CD4-positive, alpha-beta T cell treated with Interleukin-15 for 4 hours (primary cell): ENCODE measurements at regions not wholly inside any gene's neighbourhood (a gene's known extent, or its start where the extent isn't known, plus 50 kb on each side); places are given as distances from the start of the nearest gene placed in this dataset.

Experiments
- DNase-seq: peaks from one replicate; pipeline ENCODE4 v3.0.0-alpha.2; 2020; ENCODE audit warnings: low spot score

GRCh38 chr10:65291286-65291685 is 1634.5 kb upstream of the LRRTM3 start:
- no peak for DNase-seq

DNA sequence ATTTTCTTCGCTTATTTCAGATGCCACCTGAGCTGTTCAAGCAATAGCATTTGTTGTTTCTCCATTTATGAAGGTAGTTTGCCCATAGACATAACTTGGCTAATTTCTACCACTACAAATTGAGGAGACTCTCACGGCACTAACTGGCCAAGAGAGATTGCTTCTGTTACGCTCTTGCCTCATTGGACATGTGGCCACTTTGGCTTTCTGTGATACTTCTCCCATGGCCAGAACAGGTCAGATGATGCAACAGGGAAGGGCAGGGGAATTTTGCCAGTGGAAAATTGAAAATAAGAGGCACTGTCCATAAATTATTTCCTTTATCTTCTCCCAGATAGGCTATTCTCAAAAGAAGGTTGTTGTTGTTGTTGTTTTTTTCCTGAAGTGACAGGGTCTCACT is 1633.3 kb upstream of the LRRTM3 start:
- DNase-seq: no peak

GRCh38 chr10:65294329-65294728 is 1631.5 kb upstream of the LRRTM3 start:
- no peak for DNase-seq

GRCh38 chr10:65301181-65301580 is 1624.7 kb upstream of the LRRTM3 start:
- DNase-seq: no peak

DNA sequence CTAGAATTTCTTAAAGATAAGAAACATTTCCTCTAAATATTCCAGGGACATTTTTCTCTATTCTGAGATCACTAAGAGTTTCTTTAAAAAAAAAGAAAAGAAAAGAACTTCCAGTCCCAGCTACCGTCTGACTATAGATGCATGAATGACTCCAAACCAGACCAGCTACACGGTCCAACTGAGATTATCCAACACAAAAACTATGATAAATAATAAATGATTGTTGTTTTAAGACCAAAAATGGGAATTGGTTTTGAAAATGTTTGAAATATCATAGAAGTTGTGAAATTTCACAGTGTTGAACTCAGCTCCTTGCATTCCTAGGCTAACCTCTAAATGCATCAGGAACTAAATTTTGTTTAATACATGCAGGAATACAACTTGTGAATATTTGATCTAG is 1619.6 kb upstream of the LRRTM3 start:
- no peak for DNase-seq

- no peak for DNase-seq
These were observed 1613.0 kb upstream of the LRRTM3 start for GRCh38 chr10:65312876-65313275.

DNA sequence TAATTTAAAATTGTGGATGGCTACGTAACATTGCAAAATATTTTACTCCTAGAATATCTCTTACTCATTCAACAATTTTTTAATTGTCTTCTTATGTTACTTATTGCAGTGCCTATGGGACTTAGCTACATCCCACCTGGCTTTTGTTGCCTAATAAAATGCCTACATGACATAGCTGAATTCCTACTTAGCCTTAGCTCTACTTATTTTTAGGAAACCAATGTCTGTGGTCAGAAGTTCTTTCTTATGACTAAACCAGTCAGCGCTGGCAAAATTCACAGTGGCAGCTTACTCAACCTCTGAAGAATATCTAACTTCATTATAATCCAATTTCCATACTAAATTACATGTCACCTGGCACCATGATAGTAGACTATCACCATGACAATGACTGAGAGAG is 1612.4 kb upstream of the LRRTM3 start:
- DNase-seq: no peak

DNA sequence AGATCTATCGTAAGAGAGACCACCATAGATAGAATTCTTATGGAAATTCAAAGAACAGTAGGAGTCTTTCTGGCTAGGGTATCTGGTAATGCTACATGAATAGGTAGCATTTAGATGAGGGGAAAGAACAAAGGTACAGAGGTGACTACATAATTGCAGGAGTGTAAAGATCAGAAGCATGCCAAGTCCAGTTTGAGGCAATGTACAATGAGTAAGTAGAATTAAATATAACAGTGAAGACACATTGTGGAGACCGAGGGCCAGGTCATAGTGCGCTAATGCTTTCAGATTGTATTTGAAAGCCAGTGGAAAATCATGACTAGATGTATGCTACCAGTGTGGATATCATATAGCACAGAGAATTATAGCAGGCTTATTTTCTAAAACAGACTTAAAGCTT is 1611.6 kb upstream of the LRRTM3 start:
- DNase-seq: no peak

DNA sequence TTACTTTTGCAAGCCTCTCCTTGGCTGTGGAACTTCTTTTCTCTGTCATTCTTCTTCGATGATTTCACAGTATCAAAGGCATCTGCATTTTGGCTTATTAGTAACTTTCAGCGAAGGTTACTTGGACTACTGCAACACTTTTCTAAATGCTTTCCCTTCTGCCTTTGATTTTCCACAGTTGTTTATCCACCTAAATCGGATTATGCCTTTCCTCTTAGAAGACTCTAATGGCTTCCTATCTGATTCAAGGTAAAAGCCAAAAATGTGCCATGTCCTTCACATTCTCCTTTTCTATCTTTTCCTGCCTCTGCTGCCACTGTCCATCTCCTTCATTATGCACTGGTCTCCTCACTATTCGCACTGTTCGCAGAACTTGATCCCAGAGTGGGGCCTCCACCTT is 1606.3 kb upstream of the LRRTM3 start:
- DNase-seq: no peak

DNA sequence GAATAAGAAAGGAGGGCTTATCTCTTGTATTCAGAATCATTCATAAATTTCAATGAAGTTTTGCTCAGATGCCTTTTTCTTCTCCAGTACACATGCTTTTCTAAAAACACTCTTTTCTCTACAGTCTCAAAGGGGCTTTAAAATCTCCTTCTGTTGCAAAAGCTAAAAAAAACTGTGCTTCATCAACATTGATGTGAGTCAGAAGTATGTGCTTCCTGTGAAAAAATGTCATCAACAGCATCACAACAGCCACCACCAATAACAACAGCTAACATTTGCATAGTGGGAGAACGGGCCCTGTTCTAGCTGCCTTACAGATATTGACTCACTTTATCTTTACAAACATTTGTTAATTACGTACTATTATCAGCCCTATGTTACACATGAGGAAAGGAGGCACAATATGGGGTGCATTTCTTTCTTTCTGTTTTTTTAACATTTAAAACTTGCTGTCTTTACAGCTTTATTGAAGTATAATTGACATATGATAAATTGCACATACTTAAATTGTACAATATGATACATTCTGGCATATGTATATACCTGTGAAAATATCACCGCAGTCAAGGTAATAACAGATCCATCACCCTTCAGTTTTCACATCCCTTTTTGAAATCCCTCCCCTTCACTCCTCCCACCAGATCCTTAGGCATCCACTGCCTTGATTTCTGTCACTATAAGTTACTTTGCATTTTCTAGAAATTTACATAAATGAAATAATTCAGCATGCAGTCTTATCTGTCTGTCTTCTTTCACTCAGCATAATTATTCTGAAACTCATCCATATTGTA is 1605.4 kb upstream of the LRRTM3 start:
- DNase-seq: no peak

- DNase-seq: no peak
These were observed 1602.0 kb upstream of the LRRTM3 start for GRCh38 chr10:65323802-65324201.

- DNase-seq: no peak
These were observed 1599.9 kb upstream of the LRRTM3 start for GRCh38 chr10:65325913-65326312.

- no peak for DNase-seq
These were observed 1597.3 kb upstream of the LRRTM3 start for GRCh38 chr10:65328486-65328885.

DNA sequence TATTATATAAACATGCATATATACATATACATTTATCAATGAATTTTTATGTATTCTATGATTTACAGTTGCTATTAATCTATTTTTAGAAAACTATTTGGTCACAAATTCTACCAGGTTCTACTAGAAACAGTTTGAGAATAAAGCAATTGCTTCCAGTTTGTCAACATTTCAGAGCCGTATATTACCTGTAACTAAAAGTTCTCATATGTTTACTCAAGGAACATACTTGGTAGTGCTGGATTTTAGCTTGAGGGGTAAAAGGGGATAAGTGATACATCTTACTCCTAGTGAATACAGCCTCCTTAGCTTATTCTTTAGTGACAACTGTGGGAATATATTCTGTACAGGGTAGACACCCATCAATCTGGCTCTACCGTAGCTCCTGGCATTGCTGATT is 1590.5 kb upstream of the LRRTM3 start:
- DNase-seq: no peak

GRCh38 chr10:65340340-65340739 is 1585.5 kb upstream of the LRRTM3 start:
- no peak for DNase-seq

GRCh38 chr10:65341323-65341925 is 1584.4 kb upstream of the LRRTM3 start:
- DNase-seq: no peak

- DNase-seq: no peak
These were observed 1583.6 kb upstream of the LRRTM3 start for GRCh38 chr10:65342245-65342644.

- DNase-seq: no peak
These were observed 1579.4 kb upstream of the LRRTM3 start for GRCh38 chr10:65346466-65346865.

- no peak for DNase-seq
These were observed 1577.2 kb upstream of the LRRTM3 start for GRCh38 chr10:65348637-65349036.

GRCh38 chr10:65350611-65351010 is 1575.2 kb upstream of the LRRTM3 start:
- DNase-seq: no peak

GRCh38 chr10:65355141-65355680 is 1570.6 kb upstream of the LRRTM3 start:
- DNase-seq: no peak

GRCh38 chr10:65358565-65358964 is 1567.3 kb upstream of the LRRTM3 start:
- no peak for DNase-seq

- DNase-seq: no peak
These were observed 1565.3 kb upstream of the LRRTM3 start for GRCh38 chr10:65360497-65360896.

DNA sequence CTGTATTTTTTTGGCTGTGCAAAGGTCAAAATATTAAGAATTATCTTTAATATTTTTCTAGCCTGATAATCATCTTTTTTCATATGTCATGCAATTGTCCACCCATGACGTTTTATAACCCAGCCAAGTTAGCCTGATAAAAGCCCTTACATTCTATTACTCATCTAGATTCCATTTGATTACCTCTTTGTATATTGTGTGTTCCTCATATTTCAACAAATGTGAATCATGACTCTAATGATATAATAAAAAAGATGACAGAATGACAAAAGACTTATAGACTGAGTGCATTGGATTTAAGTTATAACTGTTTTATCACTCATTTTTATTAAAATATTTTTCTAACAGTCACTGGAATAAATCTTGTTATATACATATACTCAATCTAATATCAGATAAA is 1560.0 kb upstream of the LRRTM3 start:
- DNase-seq: no peak
